T-helper 2 cell treated with Interferon-gamma antibody and Interleukin-4, amounts not matched to agents 100 ng/mL and 5 ng/mL, for 36 hours (primary cell): ENCODE measurements at regions not wholly inside any gene's neighbourhood (a gene's known extent, or its start where the extent isn't known, plus 50 kb on each side); places are given as distances from the start of the nearest gene placed in this dataset.

Source experiments
- intact Hi-C: fragments of 100-400 bp; cut with micrococcal nuclease; formaldehyde crosslinking; loops from one replicate; pipeline ENCODE4 v1.15.1; 2023

DNA sequence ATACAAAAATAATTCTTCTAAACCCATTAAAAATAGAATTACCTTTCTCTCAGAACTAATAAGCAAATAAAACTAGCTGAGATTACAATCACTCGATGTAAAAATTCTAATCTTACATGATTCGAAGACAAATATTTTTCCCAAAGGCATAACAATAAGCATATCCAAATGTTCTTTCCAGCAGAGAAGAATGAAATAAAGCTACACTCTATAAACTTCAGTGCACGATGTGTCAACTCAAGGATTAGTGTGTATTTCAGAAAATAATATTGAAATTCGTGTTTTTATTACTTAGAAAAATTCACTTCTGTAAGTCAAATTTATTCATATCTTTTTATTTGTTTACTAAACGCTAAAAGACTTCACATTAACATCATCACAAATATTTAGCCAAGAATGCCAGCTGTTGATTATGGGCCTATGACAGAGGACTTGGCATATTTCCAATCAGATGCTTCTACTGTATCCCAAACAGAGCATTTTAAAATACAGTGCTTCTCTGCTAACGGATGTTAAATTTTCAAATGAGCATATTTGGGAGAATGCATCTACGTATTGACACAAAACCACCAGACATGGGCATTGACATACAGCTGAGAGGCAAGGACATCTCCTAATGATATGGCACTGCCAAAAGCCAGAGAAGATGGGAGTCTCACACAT, 54.7 kb upstream of the PDE7B start:
- intact Hi-C loops, result no loop called here

DNA sequence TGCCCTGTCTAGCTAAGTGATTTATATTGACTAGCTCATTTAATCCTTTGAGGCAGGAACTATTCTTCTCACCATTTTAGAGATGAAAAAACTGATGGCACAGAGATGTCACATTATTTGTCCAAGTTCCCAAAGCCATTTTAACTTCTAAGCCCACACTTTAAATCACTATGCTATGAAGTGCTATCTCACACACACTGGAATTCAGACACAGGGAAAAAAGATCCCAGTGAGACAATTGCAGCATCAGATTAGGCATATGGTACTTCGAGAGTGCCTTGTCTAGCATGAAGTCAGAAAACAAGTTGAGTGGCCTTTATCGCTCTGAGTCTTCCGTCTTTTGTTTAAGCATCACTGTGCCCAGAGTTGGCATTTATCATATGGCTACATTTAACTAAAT, 54.1 kb upstream of the PDE7B start:
- intact Hi-C loops, result no loop called here

DNA sequence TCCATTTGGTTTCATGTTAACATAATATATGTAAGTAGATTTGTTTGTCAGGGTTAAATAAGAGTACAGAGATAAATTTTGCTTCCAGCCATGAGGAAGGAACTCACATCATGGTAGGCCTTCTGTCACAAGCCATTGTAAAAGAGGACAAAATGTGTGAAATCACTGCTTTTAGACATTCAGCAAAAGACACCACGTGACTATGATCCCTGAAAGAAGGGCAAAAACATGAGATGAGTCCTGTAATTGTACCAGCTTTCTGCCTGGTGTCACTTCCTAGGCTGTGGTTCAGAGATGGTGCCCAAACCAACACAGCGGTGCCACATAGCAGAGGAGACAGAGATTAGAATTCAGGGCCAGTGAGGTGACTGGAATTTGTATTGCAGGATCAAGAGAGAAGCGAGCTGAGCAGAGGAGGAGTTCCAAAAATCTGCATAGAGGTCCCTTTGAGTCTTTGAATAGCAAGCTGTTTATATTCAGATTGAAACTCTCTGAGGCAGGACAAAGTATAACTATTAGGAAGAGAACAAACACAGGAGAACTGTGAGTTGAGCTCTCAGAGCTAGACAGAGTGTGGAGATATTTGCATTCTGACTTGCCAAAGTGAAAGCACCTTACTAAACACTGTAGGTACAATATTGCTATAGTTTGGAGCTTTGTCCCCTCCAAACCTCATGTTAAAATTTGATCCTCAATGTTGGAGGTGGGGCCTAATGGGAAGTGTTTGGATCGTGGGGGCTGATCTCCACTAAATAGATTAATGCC, 52.6 kb upstream of the PDE7B start:
- intact Hi-C loops, result no loop called here
